ENCODE measurements at regions not wholly inside any gene's neighbourhood (a gene's known extent, or its start where the extent isn't known, plus 50 kb on each side); places are given as distances from the start of the nearest gene placed in this dataset.

DNA sequence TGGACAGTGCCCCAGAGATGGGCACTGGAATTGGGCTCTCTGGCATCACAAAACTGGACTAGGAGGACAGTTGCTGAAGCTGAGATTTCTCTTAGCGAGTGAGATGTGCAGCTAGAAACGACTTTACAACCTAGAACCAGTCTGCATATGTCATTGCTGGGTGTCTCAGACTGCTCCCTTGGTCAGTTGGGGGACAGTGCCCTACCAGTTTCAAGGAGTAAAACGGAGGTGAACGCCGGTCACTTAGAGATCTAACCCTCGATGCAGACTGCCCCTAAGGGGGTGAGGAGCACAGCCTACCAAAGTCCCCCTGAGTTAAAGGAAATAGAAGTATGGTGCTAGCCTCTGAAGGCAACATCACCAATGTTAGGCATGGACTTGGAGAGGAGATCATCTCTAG, 704.4 kb upstream of the CDH9 start:
- Histone ChIP-seq H4K20me1 (ENCODE audit: control insufficient read depth, insufficient read depth, low read depth, low read length) (no peaks in the 10 kb centered on the region), H3K4me1 (ENCODE audit: control insufficient read depth, low read length) (no peaks in the 10 kb centered on the region), H3K9me3 (ENCODE audit: control insufficient read depth, insufficient read depth, low read length) (no peaks in the 10 kb centered on the region; the same call in 1 of the 2 replicates), H3K36me3 (ENCODE audit: control insufficient read depth, low read length) (no peaks in the 10 kb centered on the region), H3F3A (ENCODE audit: control insufficient read depth, insufficient read depth) (no peaks in the 10 kb centered on the region), H3K4me3 (ENCODE audit: low read length) (no peak overlapping the region), H3K79me2 (ENCODE audit: control insufficient read depth, low read length) (no peaks in the 10 kb centered on the region), H3K27me3 (ENCODE audit: control insufficient read depth, low read length) (no peaks in the 10 kb centered on the region), H3K9me2 (replicated peaks; ENCODE audit: control insufficient read depth, low read length) (no peaks in the 10 kb centered on the region), H3K4me2 (ENCODE audit: low read length) (no peak overlapping the region), H3K27ac (ENCODE audit: low read depth, low read length) (no peak overlapping the region)
- TF ChIP-seq, protein P1, sequence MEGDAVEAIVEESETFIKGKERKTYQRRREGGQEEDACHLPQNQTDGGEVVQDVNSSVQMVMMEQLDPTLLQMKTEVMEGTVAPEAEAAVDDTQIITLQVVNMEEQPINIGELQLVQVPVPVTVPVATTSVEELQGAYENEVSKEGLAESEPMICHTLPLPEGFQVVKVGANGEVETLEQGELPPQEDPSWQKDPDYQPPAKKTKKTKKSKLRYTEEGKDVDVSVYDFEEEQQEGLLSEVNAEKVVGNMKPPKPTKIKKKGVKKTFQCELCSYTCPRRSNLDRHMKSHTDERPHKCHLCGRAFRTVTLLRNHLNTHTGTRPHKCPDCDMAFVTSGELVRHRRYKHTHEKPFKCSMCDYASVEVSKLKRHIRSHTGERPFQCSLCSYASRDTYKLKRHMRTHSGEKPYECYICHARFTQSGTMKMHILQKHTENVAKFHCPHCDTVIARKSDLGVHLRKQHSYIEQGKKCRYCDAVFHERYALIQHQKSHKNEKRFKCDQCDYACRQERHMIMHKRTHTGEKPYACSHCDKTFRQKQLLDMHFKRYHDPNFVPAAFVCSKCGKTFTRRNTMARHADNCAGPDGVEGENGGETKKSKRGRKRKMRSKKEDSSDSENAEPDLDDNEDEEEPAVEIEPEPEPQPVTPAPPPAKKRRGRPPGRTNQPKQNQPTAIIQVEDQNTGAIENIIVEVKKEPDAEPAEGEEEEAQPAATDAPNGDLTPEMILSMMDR (IDR thresholded peaks at IDR 0.05; ENCODE audit: low read depth, low read length, poor library complexity, severe bottlenecking) = no peak
- no peak for TF ChIP-seq EZH2phosphoT487 (IDR thresholded peaks at IDR 0.05; ENCODE audit: borderline replicate concordance, low read length)

DNA sequence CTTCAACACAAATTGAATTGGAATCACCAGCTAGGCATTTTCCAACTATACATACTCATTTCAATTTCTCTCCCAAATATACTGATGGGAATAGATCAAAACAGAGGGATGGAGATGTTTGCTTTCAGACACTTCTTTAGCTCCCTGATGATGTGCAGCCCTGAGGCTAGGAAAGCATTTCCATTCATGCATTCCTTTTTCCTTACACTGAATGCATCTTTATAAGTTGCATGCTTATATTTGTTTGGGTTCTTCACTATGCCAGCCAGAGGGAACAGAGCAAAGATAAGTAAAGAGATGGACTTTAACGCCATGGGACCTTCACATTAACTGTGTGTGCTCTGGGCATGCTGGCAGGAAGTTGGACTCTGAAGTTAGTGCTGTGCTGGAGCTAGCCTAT, 696.5 kb upstream of the CDH9 start:
- Histone ChIP-seq H3K4me1 (ENCODE audit: control insufficient read depth, low read length) (no peaks in the 10 kb centered on the region), H3K9me3 (ENCODE audit: control insufficient read depth, insufficient read depth, low read length) (no peaks in the 10 kb centered on the region; the same call in 1 of the 2 replicates), H3K4me2 (ENCODE audit: low read length) (no peak overlapping the region), H3K79me2 (ENCODE audit: control insufficient read depth, low read length) (no peaks in the 10 kb centered on the region), H3K36me3 (ENCODE audit: control insufficient read depth, low read length) (no peaks in the 10 kb centered on the region), H3K27ac (ENCODE audit: low read depth, low read length) (no peak overlapping the region), H4K20me1 (ENCODE audit: control insufficient read depth, insufficient read depth, low read depth, low read length) (no peaks in the 10 kb centered on the region), H3K27me3 (ENCODE audit: control insufficient read depth, low read length) (no peaks in the 10 kb centered on the region), H3K4me3 (ENCODE audit: low read length) (no peak overlapping the region), H3K9me2 (replicated peaks; ENCODE audit: control insufficient read depth, low read length) (no peaks in the 10 kb centered on the region), H3F3A (ENCODE audit: control insufficient read depth, insufficient read depth) (no peaks in the 10 kb centered on the region)
- no peak for TF ChIP-seq EZH2phosphoT487 (IDR thresholded peaks at IDR 0.05; ENCODE audit: borderline replicate concordance, low read length)
- TF ChIP-seq, protein P1 (IDR thresholded peaks at IDR 0.05; ENCODE audit: low read depth, low read length, poor library complexity, severe bottlenecking) = no peak

DNA sequence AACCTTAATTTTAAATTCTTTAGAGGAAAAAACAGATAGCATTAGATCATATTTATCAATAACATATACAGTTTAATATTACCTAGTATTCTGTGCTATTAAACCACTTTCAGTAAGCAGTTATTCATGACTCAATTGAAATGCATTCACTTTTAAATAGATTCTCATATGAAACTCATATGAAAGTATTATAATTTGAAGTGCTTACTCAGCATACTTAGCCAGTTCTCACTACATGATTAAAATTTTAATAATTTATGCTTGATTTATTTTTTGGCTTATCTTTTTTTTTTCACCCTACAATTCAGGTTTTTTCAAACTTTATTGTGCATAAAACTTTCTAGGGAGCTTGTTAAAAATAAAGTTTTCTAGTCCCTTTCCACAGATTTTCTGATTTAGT, 694.9 kb upstream of the CDH9 start:
- Histone ChIP-seq H3K79me2 (ENCODE audit: control insufficient read depth, low read length) (no peaks in the 10 kb centered on the region), H3K4me1 (ENCODE audit: control insufficient read depth, low read length) (no peaks in the 10 kb centered on the region), H4K20me1 (ENCODE audit: control insufficient read depth, insufficient read depth, low read depth, low read length) (no peaks in the 10 kb centered on the region), H3K4me2 (ENCODE audit: low read length) (no peak overlapping the region), H3K9me2 (replicated peaks; ENCODE audit: control insufficient read depth, low read length) (no peaks in the 10 kb centered on the region), H3K9me3 (ENCODE audit: control insufficient read depth, insufficient read depth, low read length) (no peaks in the 10 kb centered on the region; the same call in 1 of the 2 replicates), H3K27ac (ENCODE audit: low read depth, low read length) (no peak overlapping the region), H3K36me3 (ENCODE audit: control insufficient read depth, low read length) (no peaks in the 10 kb centered on the region), H3K4me3 (ENCODE audit: low read length) (no peak overlapping the region), H3F3A (ENCODE audit: control insufficient read depth, insufficient read depth) (no peaks in the 10 kb centered on the region), H3K27me3 (ENCODE audit: control insufficient read depth, low read length) (no peaks in the 10 kb centered on the region)
- TF ChIP-seq, protein P1 (IDR thresholded peaks at IDR 0.05; ENCODE audit: low read depth, low read length, poor library complexity, severe bottlenecking) = no peak

DNA sequence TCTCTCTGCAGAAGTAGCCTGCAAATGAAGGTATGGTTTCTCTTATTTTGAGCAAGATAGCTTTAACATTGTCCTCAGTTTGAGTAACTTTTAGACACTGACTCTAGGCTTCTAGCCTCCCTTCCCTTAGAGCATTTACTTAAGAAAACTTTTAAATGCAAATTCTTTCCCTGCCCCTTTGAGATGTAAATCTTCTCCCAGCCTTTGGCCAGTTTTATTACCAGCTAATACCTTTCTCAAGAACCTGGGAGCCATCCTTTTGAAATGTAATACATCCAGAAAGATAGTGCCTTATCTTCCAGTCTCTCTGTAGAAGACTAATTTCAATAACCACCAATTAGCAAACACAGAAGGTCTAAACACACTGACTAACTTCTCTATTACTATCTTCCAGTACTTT, 688.9 kb upstream of the CDH9 start:
- Histone ChIP-seq H3K79me2 (ENCODE audit: control insufficient read depth, low read length) (no peaks in the 10 kb centered on the region), H3K27ac (ENCODE audit: low read depth, low read length) (no peak overlapping the region), H4K20me1 (ENCODE audit: control insufficient read depth, insufficient read depth, low read depth, low read length) (no peaks in the 10 kb centered on the region), H3K4me1 (ENCODE audit: control insufficient read depth, low read length) (no peaks in the 10 kb centered on the region), H3K27me3 (ENCODE audit: control insufficient read depth, low read length) (no peaks in the 10 kb centered on the region), H3F3A (ENCODE audit: control insufficient read depth, insufficient read depth) (no peaks in the 10 kb centered on the region), H3K4me2 (ENCODE audit: low read length) (no peak overlapping the region), H3K4me3 (ENCODE audit: low read length) (no peak overlapping the region), H3K36me3 (ENCODE audit: control insufficient read depth, low read length) (no peaks in the 10 kb centered on the region), H3K9me2 (replicated peaks; ENCODE audit: control insufficient read depth, low read length) (no peaks in the 10 kb centered on the region), H3K9me3 (ENCODE audit: control insufficient read depth, insufficient read depth, low read length) (no peaks in the 10 kb centered on the region)
- TF ChIP-seq, protein P1 (IDR thresholded peaks at IDR 0.05; ENCODE audit: low read depth, low read length, poor library complexity, severe bottlenecking) = no peak
- no peak for TF ChIP-seq EZH2phosphoT487 (IDR thresholded peaks at IDR 0.05; ENCODE audit: borderline replicate concordance, low read length)
